ENCODE measurements at regions not wholly inside any gene's neighbourhood (a gene's known extent, or its start where the extent isn't known, plus 50 kb on each side); places are given as distances from the start of the nearest gene placed in this dataset.

DNA sequence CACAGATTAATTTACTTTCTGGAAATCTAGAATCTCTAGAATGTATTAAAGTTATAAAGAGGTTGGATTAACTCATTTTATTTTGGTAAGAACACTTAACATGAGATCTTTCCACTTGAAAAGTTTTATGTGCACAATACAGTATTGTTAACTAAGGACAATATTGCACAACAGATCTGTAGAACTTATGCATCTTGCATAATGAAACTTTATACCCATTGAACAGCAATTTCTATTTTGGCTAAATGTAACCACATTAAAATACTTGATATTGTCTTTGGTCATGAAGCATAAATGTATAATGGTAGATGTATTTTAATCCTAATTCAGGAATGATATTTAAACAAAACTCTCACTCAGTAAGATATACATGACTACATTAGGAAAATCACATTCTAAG is 203.8 kb downstream of the SNX19 start:
- TF ChIP-seq POLR2A (IDR thresholded peaks at IDR 0.05; ENCODE audit: low read length) = no peak
- TF ChIP-seq GATA1 (IDR thresholded peaks at IDR 0.05; ENCODE audit: low read depth, low read length) = no peak
